Heart left ventricle (tissue), 16 donors: ENCODE measurements at regions not wholly inside any gene's neighbourhood (a gene's known extent, or its start where the extent isn't known, plus 50 kb on each side); places are given as distances from the start of the nearest gene placed in this dataset.
A peak's percentile ranks its signal among the peaks of the same experiment; 100 is the strongest.

ENCODE experiments used
- ATAC-seq, 4 donors: fragments of 200-7000 bp; cut with Tn5 transposase; one replicate each; pipeline ENCODE4 v1.9.1; 2020 to 2022; ENCODE audit warnings: moderate library complexity in 4 of 4, mild to moderate bottlenecking in 3 of 4, moderate number of reproducible peaks in 1 of 4
- DNase-seq, 5 donors: peaks; one replicate each; pipeline ENCODE4 v3.0.0-alpha.2; 2020
- H3K27ac ChIP-seq, 12 donors: fragments of 200-600 bp; sonication (generic) in 4 of 12; one replicate each; pipeline versions ENCODE4 v1.5.0 to v1.8.0; 2016 to 2022; ENCODE audit warnings: mild to moderate bottlenecking in 2 of 12
- H3K27me3 ChIP-seq, 9 donors: fragments of 200-600 bp; sonication (generic) in 2 of 9; one replicate each; pipeline versions ENCODE4 v1.5.1 to v1.8.0; 2016 to 2022; ENCODE audit warnings: mild to moderate bottlenecking in 3 of 9
- H3K36me3 ChIP-seq, 9 donors: fragments of 200-600 bp; sonication (generic) in 2 of 9; one replicate each; pipeline versions ENCODE4 v1.5.0 to v1.8.0; 2018 to 2022; ENCODE audit warnings: mild to moderate bottlenecking in 2 of 9
- H3K4me1 ChIP-seq, 12 donors: fragments of 200-600 bp; sonication (generic) in 4 of 12; one replicate each; pipeline versions ENCODE4 v1.5.0 to v1.8.0; 2016 to 2022; ENCODE audit warnings: mild to moderate bottlenecking in 3 of 12
- H3K4me3 ChIP-seq, 12 donors: fragments of 200-600 bp; sonication (generic) in 4 of 12; one replicate each; pipeline versions ENCODE4 v1.5.0 to v1.8.0; 2017 to 2022; ENCODE audit warnings: mild to moderate bottlenecking in 9 of 12, moderate library complexity in 4 of 12
- H3K9me3 ChIP-seq, 12 donors: fragments of 200-600 bp; sonication (generic) in 4 of 12; one replicate each; pipeline versions ENCODE4 v1.5.0 to v1.8.0; 2016 to 2022; ENCODE audit warnings: mild to moderate bottlenecking in 1 of 12
- POLR2A ChIP-seq, 2 donors: fragments of 450-650 bp; IDR thresholded peaks; one replicate each; pipeline ENCODE4 v1.6.1; 2017; ENCODE audit warnings: antibody characterized with exemption in 2 of 2, mild to moderate bottlenecking in 2 of 2, moderate library complexity in 2 of 2
- WGBS, 4 donors: extraction: QIAGEN DNeasy Blood & Tissue Kit in 2 of 4; methylation state at CpG; one replicate each; pipeline versions ENCODE4 v1.1.5 to v1.1.7; 2013 to 2018; 5-methylcytosine and 5-hydroxymethylcytosine counted together
- intact Hi-C, 10 donors: fragments of 100-400 bp; cut with DNase I; formaldehyde crosslinking; loops; one replicate each; pipeline versions ENCODE4 v1.11.1 to v1.14.2; 2022
- TF ChIP-seq, protein P1 (sequence below), 12 donors: fragments of 200-600 bp; sonication (generic) in 4 of 12; IDR thresholded peaks; one replicate each; pipeline versions ENCODE4 v1.5.0 to v1.8.0; 2018 to 2022; ENCODE audit warnings: antibody characterized with exemption in 12 of 12, mild to moderate bottlenecking in 5 of 12
- donor health status: ischemic (EF 13 %, LVEDD 7.1; RV severe dilation, severe dysfunction).
- donor health status: healthy with polysubstance abuse.
- donor health status: DM: no; HTN: yes; CAD: no.
- donor health status: DM: no; HTN: no; CAD: no.
- donor health status: ischemic (EF 25% LVEDD 6.9; RV normal size, moderate dysfunction).
- donor health status: ischemic (EF 25% LVEDD 5.7; RV mildly dilated, moderate dysfunction).
- donor health status: healthy.
- donor health status: DM: yes; HTN: yes; CAD: no.
- donor health status: ischemic (EF 35%, LVEDD 5.7; RV mildly dilated, moderate dysfunction).
- donor health status: nonischemic (EF 11% LVEDD 7.7; RV severe dilation, severe dysfunction).
- donor health status: DM: yes; HTN: yes; CAD: no.
- donor health status: PGD.
- donor health status: ischemic (EF 29% LVEDD 5.4; RV normal size, mild dysfunction).
- donor health status: nonischemic (EF 23%, LVEDD 6.1; RV moderate dilation, normal function).

DNA sequence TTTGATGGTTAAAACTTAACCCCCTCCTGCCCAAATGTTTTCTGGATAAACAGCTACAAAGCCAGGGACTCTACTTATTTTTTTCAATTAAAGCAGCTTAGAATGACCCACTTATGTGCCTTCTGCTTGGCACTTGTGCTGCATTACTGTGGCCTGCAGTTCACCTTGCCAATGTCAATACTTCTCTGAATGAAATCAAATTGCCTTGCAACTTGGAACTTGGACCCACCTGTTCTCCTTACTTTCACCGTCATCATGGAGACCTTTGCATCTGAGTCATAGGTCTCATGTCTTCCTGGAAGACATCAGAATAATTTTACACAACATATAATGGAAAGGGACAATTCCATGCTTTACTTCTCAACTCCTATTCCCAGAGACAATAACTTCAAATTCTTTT, 92.1 kb upstream of the FHL2 start:
- peaks cover 0 to 28% (median 15%) of the 10 kb centered on the region in 12 donors for H3K9me3 ChIP-seq
- peak overlapping the region; percentile 28 to 98 (median 87) for H3K27ac ChIP-seq

DNA sequence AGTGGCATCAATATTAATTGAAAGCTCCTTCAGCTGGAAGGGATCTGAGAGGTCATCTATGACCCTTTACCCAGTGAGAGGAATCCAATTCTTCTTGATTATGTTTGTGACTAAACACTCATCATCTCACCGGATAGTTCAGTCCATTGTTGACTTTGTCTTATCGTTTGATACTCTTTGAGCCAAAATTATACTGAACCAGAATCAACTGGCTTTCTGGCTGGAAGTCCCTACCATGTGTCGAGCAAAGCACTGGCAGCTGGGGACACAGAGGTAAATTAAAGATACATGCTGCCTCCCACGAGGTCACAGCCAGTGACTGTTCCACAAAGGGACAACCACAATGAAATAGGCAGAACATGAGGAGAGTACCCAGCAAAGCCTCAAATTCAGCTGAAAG, 91.4 kb upstream of the FHL2 start:
- Histone ChIP-seq H3K36me3 (no peaks in the 10 kb centered on the region), H3K4me3 (no peak overlapping the region), H3K4me1 (peaks cover 0 to 54% (median 8%) of the 10 kb centered on the region in 12 donors), H3K27ac (peak overlapping the region; percentile 75 to 98 (median 87)), H3K27me3 (no peaks in the 10 kb centered on the region), H3K9me3 (peaks cover 0 to 28% (median 15%) of the 10 kb centered on the region in 12 donors)
- DNase-seq, result peak in 3 of 5 donors; percentile 56 to 77 (median 66)
- ATAC-seq, result peak; percentile 9 to 54 (median 30)
- intact Hi-C loops, result no loop called here
- WGBS, 4 donors, result 25 to 60% (median 29%) methylated on average over 4 of the region's 4 CpGs
- TF ChIP-seq POLR2A (IDR thresholded peaks at IDR 0.05), result no peak
- TF ChIP-seq, protein P1, sequence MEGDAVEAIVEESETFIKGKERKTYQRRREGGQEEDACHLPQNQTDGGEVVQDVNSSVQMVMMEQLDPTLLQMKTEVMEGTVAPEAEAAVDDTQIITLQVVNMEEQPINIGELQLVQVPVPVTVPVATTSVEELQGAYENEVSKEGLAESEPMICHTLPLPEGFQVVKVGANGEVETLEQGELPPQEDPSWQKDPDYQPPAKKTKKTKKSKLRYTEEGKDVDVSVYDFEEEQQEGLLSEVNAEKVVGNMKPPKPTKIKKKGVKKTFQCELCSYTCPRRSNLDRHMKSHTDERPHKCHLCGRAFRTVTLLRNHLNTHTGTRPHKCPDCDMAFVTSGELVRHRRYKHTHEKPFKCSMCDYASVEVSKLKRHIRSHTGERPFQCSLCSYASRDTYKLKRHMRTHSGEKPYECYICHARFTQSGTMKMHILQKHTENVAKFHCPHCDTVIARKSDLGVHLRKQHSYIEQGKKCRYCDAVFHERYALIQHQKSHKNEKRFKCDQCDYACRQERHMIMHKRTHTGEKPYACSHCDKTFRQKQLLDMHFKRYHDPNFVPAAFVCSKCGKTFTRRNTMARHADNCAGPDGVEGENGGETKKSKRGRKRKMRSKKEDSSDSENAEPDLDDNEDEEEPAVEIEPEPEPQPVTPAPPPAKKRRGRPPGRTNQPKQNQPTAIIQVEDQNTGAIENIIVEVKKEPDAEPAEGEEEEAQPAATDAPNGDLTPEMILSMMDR (IDR thresholded peaks at IDR 0.05), result no peak

More for the DNA sequence above, 92.1 kb upstream of the FHL2 start:
- Histone ChIP-seq H3K27me3 (no peaks in the 10 kb centered on the region), H3K36me3 (no peaks in the 10 kb centered on the region), H3K4me3 (no peak overlapping the region), H3K4me1 (peaks cover 0 to 62% (median 12%) of the 10 kb centered on the region in 12 donors)
- intact Hi-C loops, result no loop called here
- TF ChIP-seq POLR2A (IDR thresholded peaks at IDR 0.05), result no peak
- TF ChIP-seq, protein P1 (IDR thresholded peaks at IDR 0.05), result no peak
- ATAC-seq (no peak), DNase-seq (no peak)
- WGBS, 4 donors, result 80 to 89% (median 88%) methylated on average over 1 of the region's 1 CpG

DNA sequence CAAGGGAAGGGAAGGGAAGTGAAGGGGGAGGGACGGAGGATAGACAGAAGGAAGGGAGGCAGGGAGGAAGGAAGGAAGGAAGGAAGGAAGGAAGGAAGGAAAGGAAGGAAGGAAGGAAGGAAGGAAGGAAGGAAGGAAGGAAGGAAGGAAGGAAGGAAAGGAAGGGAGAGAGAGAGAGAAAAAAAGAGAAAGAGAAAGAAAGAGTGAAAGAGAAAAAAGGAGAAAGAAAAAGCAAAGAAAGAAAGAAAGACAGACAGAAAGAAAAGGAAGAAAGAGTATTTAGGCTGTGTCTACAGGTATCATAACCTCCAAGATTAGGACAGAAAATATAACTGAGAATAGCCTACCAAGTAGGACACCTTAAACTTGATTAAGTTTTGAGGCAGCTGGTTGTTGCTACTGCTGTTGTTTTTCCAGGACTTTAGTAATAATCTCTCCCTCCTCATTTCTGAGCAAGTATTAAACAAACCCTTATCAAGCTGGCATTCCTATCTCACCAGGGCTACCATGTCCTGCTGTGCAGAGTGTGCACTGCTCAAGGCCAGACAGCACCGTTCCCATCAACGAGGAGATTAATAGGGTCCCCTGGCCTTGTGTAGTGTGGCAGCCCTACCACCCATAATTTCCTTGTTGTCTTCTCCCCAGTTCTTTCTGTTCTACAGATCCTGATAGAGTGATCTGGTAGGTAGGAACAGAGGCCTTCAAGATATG, 90.5 kb upstream of the FHL2 start:
- no peak for DNase-seq
- Histone ChIP-seq H3K27me3 (no peaks in the 10 kb centered on the region), H3K36me3 (no peaks in the 10 kb centered on the region), H3K4me1 (peaks cover 0 to 46% (median 7%) of the 10 kb centered on the region in 12 donors), H3K4me3 (no peak overlapping the region), H3K27ac (peak overlapping the region; percentile 75 to 98 (median 87)), H3K9me3 (peaks cover 0 to 28% (median 15%) of the 10 kb centered on the region in 12 donors)
- 30 to 66% (median 53%) methylated on average over 3 of the region's 3 CpGs for WGBS, 4 donors
- intact Hi-C loops, result loop anchor here in 6 of 10 donors (1.0 to 5.0 kb wide), 7 partner anchors 25 to 57 kb away; no protein-coding TSS in a partner anchor
- peak in 3 of 4 donors; percentile 7 to 36 (median 23) for ATAC-seq
- no peak for TF ChIP-seq POLR2A (IDR thresholded peaks at IDR 0.05)
- TF ChIP-seq, protein P1 (IDR thresholded peaks at IDR 0.05), result no peak

DNA sequence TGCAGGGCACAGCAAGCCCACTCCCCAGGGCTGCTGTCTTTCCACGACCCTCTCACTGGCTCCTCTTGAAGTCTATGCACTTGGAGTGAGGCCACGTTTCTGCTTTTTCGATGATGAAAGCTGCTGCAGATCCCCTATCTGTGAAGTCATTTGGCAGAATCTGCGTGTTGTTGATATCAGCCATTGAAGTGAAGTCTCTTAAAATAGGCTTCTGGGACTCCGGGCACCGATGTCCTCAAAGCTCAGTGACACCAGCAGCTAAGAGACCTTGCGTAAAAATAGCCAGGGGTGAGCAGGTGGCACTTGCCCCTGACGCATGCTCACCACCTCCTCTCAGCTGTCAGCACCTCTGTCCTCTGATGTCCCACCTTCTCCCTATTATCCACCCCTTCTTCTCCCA, 89.4 kb upstream of the FHL2 start:
- TF ChIP-seq, protein P1 (IDR thresholded peaks at IDR 0.05), result no peak
- TF ChIP-seq POLR2A (IDR thresholded peaks at IDR 0.05), result no peak

More for the DNA sequence above, 89.4 kb upstream of the FHL2 start:
- ATAC-seq (peak; percentile 85 to 92 (median 88)), DNase-seq (peak; percentile 74 to 92 (median 79))
- peak overlapping the region; percentile 81 to 98 (median 88) for H3K27ac ChIP-seq
- peak overlapping the region in 1 of 12 donors; percentile 17 for H3K4me3 ChIP-seq
- WGBS, 4 donors, result 33 to 58% (median 50%) methylated on average over 8 of the region's 8 CpGs
- H3K4me1 ChIP-seq, result peaks cover 0 to 43% (median 7%) of the 10 kb centered on the region in 12 donors
- intact Hi-C loops, result loop anchor here in 8 of 10 donors (1.0 to 5.0 kb wide), 8 partner anchors 27 to 55 kb away; no protein-coding TSS in a partner anchor
- H3K36me3 ChIP-seq, result no peaks in the 10 kb centered on the region
- peaks cover 0 to 21% (median 12%) of the 10 kb centered on the region in 12 donors for H3K9me3 ChIP-seq
- no peaks in the 10 kb centered on the region for H3K27me3 ChIP-seq
